Body of pancreas (tissue), 4 donors: ENCODE measurements at regions not wholly inside any gene's neighbourhood (a gene's known extent, or its start where the extent isn't known, plus 50 kb on each side); places are given as distances from the start of the nearest gene placed in this dataset.
"Not testable (repeated sequence)": the region's sequence is repeated elsewhere in the genome, so short reads cannot be mapped to it uniquely, and the experiment has no call there.

Experiments
- ATAC-seq: fragments of 150-250 bp; one replicate; pipeline ENCODE4 v1.9.1; 2016
- DNase-seq, 4 donors: peaks; one replicate each; pipeline ENCODE4 v3.0.0-alpha.2; 2019
- H3K27ac ChIP-seq, 4 donors: fragments of 200-600 bp; sonication (generic); 1 replicate in 3 of 4; 2 replicates in 1 of 4; pipeline versions ENCODE4 v1.5.1 to v1.6.1; 2016 to 2019; ENCODE audit warnings: mild to moderate bottlenecking in 1 of 4, mixed read lengths in 1 of 4, moderate library complexity in 1 of 4
- H3K27me3 ChIP-seq, 2 donors: fragments of 200-600 bp; sonication (generic); one replicate each; pipeline ENCODE4 v1.6.0; 2016; ENCODE audit warnings: mild to moderate bottlenecking in 1 of 2
- H3K36me3 ChIP-seq, 2 donors: fragments of 200-600 bp; sonication (generic); replicated peaks in 1 of 2; 2 replicates each; pipeline ENCODE4 v1.5.1; 2016; ENCODE audit warnings: low read depth in 2 of 2; ENCODE audit not compliant: insufficient read depth in 1 of 2
- H3K4me1 ChIP-seq: fragments of 200-600 bp; sonication (generic); one replicate; pipeline ENCODE4 v1.6.0; 2016
- H3K4me3 ChIP-seq, 2 donors: fragments of 200-600 bp; sonication (generic); 1 replicate in 1 of 2; 2 replicates in 1 of 2; pipeline ENCODE4 v1.5.1; 2016 to 2019
- H3K9me3 ChIP-seq, 3 donors: fragments of 200-600 bp; sonication (generic); 1 replicate in 2 of 3; 2 replicates in 1 of 3; pipeline ENCODE4 v1.5.1; 2016
- POLR2A ChIP-seq, 3 donors: fragments of 450-650 bp; IDR thresholded peaks; one replicate each; pipeline ENCODE4 v1.6.1; 2016; ENCODE audit warnings: antibody characterized with exemption in 3 of 3, mild to moderate bottlenecking in 2 of 3
- WGBS, 2 donors: methylation state at CpG; one replicate each; pipeline ENCODE4 v1.1.5; 2017; 5-methylcytosine and 5-hydroxymethylcytosine counted together
- intact Hi-C: fragments of 100-400 bp; cut with DNase I; formaldehyde crosslinking; loops from one replicate; pipeline ENCODE4 v1.15.1; 2023
- TF ChIP-seq, protein P1 (sequence below), 7 experiments: fragments of 450-650 bp in 4 of 7; fragments of 200-600 bp in 3 of 7; sonication (generic) in 3 of 7; IDR thresholded peaks; one replicate each; pipeline ENCODE4 v1.5.1; 2016 to 2019; ENCODE audit warnings: antibody characterized with exemption in 7 of 7

DNA sequence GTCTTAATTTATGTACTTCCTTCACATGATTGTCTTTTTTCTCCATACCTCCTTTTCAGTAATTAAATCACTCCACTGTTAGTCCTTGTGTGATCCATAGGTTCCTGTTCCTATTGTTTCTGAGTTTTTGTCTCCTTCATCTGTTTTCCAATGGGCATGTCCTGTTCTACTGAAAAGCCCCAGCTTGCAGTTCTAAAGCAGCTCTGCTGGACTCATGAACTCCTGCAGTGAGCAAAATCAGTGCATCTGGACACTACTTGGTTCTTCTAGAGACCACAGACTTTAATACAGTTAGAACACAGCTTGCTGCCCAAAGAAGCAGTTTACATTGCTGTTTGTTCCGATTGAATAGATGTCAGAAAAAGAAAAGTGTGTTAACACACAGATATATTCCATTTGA, 593.3 kb upstream of the HS3ST5 start:
- no peak for TF ChIP-seq POLR2A (IDR thresholded peaks at IDR 0.05)
- TF ChIP-seq, protein P1, sequence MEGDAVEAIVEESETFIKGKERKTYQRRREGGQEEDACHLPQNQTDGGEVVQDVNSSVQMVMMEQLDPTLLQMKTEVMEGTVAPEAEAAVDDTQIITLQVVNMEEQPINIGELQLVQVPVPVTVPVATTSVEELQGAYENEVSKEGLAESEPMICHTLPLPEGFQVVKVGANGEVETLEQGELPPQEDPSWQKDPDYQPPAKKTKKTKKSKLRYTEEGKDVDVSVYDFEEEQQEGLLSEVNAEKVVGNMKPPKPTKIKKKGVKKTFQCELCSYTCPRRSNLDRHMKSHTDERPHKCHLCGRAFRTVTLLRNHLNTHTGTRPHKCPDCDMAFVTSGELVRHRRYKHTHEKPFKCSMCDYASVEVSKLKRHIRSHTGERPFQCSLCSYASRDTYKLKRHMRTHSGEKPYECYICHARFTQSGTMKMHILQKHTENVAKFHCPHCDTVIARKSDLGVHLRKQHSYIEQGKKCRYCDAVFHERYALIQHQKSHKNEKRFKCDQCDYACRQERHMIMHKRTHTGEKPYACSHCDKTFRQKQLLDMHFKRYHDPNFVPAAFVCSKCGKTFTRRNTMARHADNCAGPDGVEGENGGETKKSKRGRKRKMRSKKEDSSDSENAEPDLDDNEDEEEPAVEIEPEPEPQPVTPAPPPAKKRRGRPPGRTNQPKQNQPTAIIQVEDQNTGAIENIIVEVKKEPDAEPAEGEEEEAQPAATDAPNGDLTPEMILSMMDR (IDR thresholded peaks at IDR 0.05), result no peak
- intact Hi-C loops, result no loop called here
- no peak for ATAC-seq

DNA sequence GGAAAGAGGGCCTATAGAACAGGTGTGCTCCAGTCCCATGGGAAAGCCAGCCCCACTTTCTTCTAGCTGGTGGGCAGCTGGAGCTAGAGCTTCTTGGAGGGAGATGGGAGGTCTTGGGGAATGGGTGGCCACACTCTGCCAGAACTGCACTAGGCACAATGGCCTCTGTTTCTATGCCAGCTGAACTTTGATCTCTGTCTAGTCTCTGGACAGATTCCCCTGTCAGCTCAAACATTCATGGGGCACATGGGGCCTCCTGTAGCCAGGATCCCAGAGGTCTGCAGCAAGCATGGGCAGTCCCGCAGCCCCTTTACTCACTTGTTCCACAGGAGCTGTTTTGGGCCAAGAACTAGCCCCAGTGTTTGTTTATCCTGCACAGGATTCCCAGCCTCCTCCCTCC, 591.3 kb upstream of the HS3ST5 start:
- Histone ChIP-seq H3K4me1 (no peaks in the 10 kb centered on the region), H3K27ac (no peak overlapping the region), H3K9me3 (no peaks in the 10 kb centered on the region), H3K4me3 (no peak overlapping the region), H3K36me3 (no peaks in the 10 kb centered on the region), H3K27me3 (no peaks in the 10 kb centered on the region)
- intact Hi-C loops, result no loop called here
- ATAC-seq (no peak), DNase-seq (no peak)
- TF ChIP-seq POLR2A (IDR thresholded peaks at IDR 0.05), result no peak
- TF ChIP-seq, protein P1 (IDR thresholded peaks at IDR 0.05), result no peak
- 80 to 92% methylated on average over 1 of the region's 1 CpG for WGBS, 2 donors

More for the DNA sequence above, 593.3 kb upstream of the HS3ST5 start:
- Histone ChIP-seq H3K4me1 (no peaks in the 10 kb centered on the region), H3K27me3 (no peaks in the 10 kb centered on the region), H3K4me3 (no peak overlapping the region), H3K36me3 (no peaks in the 10 kb centered on the region), H3K9me3 (no peaks in the 10 kb centered on the region), H3K27ac (no peak overlapping the region)
- DNase-seq, result no peak
- 57 to 68% methylated on average over 1 of the region's 1 CpG for WGBS, 2 donors

DNA sequence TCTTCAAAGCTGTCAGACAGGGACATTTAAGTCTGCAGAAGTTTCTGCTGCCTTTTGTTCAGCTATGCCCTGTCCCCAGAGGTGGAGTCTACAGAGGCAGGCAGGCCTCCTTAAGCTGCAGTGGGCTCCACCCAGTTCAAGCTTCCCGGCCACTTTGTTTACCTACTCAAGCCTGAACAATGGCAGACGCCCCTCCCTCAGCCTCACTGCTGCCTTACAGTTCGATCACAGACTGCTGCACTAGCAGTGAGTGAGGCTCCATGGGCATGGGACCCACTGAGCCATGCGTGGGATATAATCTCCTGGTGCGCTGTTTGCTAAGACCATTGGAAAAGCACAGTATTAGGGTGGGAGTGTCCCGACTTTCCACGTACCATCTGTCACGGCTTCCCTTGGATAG, 585.9 kb upstream of the HS3ST5 start:
- H3K9me3 ChIP-seq, ATAC-seq, H3K27ac ChIP-seq, H3K4me3 ChIP-seq, DNase-seq, H3K4me1 ChIP-seq, H3K27me3 ChIP-seq, intact Hi-C loops, H3K36me3 ChIP-seq: not testable (repeated sequence)
- 75 to 84% methylated on average over 8 of the region's 8 CpGs for whole genome bisulfite sequencing, 2 donors

DNA sequence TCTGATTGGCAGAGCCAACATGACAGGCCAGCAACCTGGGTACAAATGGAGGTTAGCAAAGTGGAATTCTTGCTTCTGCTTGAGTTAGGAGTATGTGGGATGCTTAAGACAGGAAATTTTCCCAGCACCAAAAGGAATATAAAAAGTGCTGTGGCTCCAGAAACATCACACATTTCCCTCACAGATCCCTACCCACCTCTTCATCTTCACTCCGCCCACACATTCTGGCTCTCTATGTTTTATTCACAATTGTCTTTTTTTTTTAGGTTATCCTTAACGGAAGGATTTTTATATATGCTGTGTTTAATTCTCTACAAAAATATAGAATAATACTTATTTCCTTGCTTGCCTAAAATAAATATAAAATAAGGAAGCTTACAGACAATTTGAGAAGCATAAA, 563.3 kb upstream of the HS3ST5 start:
- ATAC-seq, result no peak
- Histone ChIP-seq H3K9me3 (no peaks in the 10 kb centered on the region), H3K4me1 (no peaks in the 10 kb centered on the region), H3K4me3 (no peak overlapping the region), H3K27me3 (no peaks in the 10 kb centered on the region), H3K27ac (no peak overlapping the region), H3K36me3 (no peaks in the 10 kb centered on the region)
- TF ChIP-seq, protein P1 (IDR thresholded peaks at IDR 0.05), result no peak
- TF ChIP-seq POLR2A (IDR thresholded peaks at IDR 0.05), result no peak
- DNase-seq, result no peak
- WGBS, 2 donors, result 76 to 81% methylated on average over 2 of the region's 2 CpGs
- intact Hi-C loops, result no loop called here

DNA sequence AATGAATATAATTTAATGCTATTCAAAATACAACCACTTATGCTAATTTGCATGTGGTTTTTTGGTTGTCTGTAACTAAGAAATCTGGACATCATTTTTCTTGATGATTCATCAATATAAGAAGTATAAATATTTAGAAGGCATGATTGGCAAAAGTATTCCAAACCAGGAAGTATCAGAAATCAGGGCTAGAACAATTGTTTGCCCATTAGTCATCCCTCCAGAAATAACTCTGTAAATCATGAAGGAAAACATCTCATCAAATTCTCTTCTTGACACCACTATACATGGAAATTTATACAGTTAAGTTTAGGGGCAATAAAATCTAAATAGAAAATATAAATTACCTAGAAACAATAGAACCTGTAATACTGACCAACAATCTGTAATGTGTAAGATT, 554.7 kb upstream of the HS3ST5 start:
- no peak for ATAC-seq
- H3K27ac ChIP-seq, result no peak overlapping the region
- H3K4me1 ChIP-seq, result no peaks in the 10 kb centered on the region
- H3K9me3 ChIP-seq, result peaks cover 0 to 5% (median 0%) of the 10 kb centered on the region in 3 donors
- no peaks in the 10 kb centered on the region for H3K36me3 ChIP-seq
- H3K4me3 ChIP-seq, result no peak overlapping the region
- no peaks in the 10 kb centered on the region for H3K27me3 ChIP-seq
- TF ChIP-seq, protein P1 (IDR thresholded peaks at IDR 0.05), result no peak
- TF ChIP-seq POLR2A (IDR thresholded peaks at IDR 0.05), result no peak
- no peak for DNase-seq
- intact Hi-C loops, result no loop called here
